HG03439 (cell line): ENCODE measurements at regions not wholly inside any gene's neighbourhood (a gene's known extent, or its start where the extent isn't known, plus 50 kb on each side); places are given as distances from the start of the nearest gene placed in this dataset.
"Not testable (repeated sequence)": the region's sequence is repeated elsewhere in the genome, so short reads cannot be mapped to it uniquely, and the experiment has no call there.

ENCODE experiments used
- ATAC-seq: cut with Tn5 transposase; IDR thresholded peaks from one replicate; pipeline ENCODE4 v1.9.1; 2021; ENCODE audit warnings: mild to moderate bottlenecking, moderate library complexity; ENCODE audit not compliant: unreplicated experiment

- no peak for ATAC-seq
Observed at GRCh38 chr10:123269675-123270074, 115.5 kb downstream of the BUB3 start.

GRCh38 chr10:123270221-123270620 lies 116.0 kb downstream of the BUB3 start:
- ATAC-seq, result no peak

DNA sequence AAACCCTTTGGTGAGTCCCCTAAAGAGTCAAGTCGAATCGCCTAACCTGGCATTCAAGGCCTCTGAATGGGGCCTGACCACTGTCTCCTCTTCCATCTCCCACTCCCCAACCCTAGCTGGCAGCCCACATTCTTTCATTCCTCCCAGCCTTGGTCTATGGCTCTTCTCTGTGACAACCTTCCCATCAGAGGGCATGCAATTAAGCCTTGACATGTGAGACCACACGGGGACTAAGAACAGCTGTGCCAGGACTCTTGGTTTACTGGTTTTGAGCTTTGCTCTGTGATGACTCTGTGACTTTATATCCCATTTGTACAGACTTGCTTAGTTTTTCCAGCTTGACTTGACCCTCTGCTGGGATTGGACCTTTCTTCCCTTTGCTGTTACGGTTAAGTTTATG lies 116.6 kb downstream of the BUB3 start:
- ATAC-seq, result no peak

- no peak for ATAC-seq
Observed at GRCh38 chr10:123272171-123272570, 118.0 kb downstream of the BUB3 start.

DNA sequence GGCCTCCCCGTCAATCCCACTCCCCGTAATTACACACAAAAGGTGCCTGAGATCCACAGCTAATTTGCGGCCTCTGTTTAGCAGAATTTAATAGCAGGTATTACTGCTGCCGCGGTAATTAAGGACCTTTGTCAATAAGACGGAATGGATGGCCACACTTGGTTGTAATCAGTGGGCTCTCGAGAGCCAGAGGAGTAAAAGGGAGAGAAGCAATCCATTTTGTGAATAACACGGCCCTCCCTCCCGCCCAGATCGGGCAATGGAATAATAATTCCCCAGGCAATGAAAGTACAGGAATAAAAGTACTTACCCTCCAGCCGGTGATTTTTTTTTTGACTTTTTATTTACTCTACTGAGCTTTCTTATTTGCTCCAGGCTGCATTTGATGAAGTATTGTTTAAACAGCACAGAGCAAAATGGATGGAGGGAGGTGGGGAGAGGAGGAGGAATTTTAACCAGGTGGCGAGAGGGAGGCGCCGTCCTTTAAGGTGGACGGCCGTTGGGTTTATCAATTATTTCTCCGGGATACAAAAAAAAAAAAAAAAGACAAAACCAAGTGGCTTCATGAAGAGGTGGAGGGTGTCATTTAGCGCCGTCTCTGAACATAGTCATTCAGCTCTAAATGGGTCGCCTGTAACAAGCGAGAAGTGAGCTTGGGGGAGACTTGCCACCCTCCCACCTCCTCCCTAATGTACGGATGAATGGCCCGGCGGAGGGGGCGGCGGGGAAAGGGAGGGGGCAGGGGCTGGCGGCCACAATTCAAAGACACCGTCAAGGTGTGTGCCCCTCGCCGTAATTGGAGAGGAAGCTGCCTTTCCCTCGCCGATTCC lies 120.3 kb downstream of the BUB3 start:
- no peak for ATAC-seq

DNA sequence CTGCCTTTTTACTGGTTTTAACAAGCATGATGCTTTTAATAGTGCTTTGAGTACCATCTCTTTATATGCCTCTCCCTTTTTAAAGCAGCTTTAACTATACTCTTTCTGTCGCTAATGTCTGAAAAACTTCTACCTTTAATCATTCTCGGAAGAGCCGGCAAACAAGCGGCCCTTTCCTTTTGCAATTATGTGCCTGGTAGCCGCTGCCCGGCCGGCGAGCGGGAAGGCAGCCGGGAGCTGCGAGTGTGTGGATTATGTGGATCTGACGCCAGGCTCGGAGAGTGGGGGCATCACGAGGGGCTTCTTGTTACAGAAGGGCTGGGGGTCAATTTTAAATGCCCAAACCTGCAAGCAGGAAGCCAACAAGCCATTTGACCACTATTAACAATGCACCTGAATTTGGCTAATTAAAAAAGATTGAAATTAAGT lies 120.9 kb downstream of the BUB3 start:
- no peak for ATAC-seq

- ATAC-seq, result no peak
Observed at GRCh38 chr10:123278445-123278844, 124.2 kb downstream of the BUB3 start.

DNA sequence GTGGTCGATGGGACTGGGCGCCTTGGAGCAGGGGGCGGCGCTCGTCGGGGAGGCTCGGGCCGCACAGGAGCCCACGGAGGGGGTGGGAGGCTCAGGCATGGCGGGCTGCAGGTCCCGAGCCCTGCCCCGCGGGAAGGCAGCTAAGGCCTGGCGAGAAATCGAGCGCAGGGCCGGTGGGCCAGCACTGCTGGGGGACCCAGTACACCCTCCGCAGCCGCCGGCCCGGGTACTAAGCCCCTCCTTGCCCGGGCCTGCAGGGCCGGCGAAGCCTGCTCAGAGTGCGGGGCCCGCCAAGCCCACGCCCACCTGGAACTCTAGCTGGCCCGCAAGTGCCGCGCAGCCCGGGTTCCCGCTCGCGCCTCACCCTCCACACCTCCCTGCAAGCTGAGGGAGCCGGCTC lies 129.2 kb downstream of the BUB3 start:
- not testable (repeated sequence) for ATAC-seq

- no peak for ATAC-seq
Observed at GRCh38 chr10:123284022-123284421, 129.8 kb downstream of the BUB3 start.

DNA sequence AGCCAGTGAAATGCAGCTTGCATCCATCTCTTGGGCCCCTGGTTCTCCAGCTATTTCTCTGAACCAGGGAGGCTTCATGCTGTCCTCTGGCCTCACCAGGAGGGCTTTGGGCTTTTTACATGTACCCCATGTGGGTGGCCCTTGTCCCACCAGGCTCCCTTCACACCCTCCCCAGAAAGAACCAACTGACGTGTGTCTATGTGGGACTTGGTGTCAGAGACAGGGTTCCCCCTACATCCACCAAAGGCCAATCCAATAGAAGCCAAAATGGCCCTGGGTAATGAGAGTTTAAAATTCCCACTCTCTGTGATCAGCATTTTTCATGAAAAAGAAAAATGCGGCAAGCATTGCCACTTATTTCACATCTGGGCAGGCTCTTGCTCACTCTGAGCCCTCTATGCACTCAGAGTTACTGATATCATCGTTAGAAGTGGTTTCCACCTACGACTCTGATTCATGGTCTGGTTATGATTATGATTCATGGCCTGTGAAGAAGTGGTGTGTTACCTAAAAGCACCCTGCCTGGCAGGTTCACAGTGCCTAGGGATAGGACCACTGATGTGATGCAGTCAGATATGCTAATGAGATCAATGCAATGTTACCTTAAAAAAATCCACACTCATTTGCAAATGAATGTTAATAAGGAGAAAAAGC lies 133.5 kb downstream of the BUB3 start:
- no peak for ATAC-seq

GRCh38 chr10:123289432-123289831 lies 135.2 kb downstream of the BUB3 start:
- ATAC-seq, result no peak

DNA sequence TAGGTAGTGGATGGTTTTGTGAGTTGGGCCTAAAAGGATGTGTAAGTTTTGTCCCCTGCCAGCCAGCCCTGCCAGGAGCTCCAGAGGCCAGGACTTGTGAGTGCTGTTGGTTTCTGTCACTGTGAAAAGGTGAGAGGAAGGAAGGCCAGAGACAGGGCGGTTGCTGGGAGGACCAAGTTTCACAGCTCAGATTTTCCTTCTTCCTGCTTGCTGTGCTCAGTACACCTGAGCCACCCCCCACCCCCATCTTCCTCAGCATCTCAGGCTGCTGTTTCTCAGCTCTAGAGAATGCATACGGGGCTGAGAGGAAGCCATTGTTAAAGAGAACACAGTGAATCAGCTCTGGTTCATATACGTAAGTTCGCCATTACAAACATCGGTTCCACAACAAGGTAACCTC lies 139.9 kb downstream of the BUB3 start:
- no peak for ATAC-seq

DNA sequence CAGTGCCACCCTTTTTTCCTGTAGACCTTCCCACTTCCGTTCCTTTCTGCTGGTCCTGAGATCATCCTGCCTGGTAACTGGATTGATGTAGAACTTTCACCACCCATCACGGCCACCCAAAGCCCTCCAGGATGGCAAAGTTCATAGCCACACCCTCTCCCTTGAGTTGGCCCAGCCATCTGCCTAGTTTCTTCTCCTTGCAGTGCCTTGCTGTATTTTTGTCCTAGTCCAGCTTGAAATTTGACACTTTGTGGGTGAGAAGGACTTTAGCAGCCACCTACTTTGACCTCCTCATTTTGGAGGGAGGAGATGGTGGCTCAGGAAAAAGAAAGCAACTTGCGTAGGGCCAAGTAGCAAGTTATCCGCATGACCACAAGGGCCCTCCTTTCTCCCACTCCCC lies 140.7 kb downstream of the BUB3 start:
- ATAC-seq, result no peak

DNA sequence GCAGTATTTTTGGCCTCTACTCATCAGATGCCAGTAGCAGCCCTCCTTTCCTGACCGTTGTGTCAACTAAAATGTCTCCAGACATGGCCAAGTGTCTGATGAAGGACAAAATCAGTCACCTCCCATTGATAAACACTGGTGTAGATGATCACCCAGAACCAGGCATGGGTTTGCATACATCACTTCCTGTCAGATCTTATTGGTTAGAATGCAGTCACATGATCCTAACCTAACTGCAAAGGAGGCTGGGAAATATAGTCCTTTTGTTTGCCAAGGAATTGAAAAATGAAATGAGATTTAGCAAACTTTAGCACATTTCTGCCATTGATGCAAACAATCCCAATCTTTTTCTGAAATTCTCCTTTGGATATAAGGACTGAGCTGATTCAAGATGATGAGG lies 141.4 kb downstream of the BUB3 start:
- ATAC-seq, result no peak

GRCh38 chr10:123297175-123297574 lies 143.0 kb downstream of the BUB3 start:
- ATAC-seq, result no peak

GRCh38 chr10:123298583-123298982 lies 144.4 kb downstream of the BUB3 start:
- no peak for ATAC-seq

- no peak for ATAC-seq
Observed at GRCh38 chr10:123299598-123299997, 145.4 kb downstream of the BUB3 start.

DNA sequence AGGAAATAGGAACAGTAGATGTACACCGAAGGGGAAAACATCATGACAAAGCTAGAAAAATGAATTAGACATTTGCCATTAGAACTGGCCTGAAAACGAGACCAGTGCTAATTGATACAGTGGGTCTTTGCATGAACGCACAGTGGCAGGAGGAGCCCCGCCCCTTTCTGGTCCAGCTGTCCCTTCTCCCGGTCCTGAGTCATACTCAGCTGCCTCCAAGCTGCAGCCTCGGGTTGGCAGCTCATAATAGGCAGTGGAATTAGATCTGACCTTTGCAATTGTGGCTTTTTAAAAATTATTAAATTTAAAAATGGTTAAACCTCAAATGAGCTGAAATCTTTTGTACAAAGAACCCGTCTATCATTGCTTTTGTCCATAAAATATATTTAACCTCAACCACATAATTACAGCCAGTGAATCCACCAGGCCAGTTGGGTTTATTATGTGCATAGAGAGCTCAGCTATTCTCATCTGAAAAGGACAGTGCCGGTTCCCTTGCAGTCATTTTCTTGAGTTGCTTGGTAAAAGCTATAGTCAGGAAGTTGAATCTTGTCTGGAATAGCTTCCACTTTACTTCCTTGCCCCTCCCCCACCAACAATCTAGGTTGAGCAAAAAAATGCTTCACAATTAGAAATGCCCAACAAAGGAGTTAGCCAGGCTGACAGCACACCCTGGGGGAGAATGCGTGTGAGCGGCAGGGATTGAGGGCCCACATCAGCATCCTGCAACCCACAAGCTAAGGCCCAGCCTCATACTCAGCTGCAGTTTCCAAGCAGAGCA lies 147.1 kb downstream of the BUB3 start:
- no peak for ATAC-seq

DNA sequence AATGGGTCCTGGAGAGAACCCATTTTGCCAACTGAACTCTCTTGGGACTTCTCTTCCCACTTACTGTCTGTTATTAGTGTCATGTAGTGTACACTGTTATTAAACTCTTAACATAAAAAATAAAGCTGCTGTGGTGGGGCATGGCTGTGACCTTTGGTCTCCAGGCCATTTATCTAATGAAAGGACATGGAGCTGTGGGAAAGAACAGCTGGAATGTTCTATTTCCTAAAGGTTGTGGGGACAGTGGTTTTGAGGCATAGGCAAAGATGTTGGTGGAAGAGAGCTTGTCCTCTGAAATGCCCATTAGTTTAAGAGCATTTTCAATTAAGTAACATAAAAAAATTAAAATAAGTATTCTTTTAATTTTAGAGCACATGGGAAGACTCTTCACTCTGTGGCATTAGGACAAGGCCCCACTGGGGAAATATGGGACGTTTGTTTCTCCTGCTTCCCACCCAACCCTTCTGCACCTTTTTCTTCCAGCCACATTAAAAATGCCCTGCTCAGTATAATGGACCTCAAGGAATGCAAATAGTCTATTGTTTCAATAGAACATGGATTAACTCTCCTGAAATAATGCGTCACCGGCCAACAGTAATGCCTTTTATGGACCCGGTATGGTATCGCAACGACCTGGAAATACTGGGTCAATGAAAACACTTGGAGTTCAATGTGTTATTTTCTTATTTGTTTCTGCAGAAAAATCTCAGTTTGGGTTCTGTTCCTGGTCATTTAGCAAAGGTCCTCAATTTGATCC lies 149.6 kb downstream of the BUB3 start:
- no peak for ATAC-seq

DNA sequence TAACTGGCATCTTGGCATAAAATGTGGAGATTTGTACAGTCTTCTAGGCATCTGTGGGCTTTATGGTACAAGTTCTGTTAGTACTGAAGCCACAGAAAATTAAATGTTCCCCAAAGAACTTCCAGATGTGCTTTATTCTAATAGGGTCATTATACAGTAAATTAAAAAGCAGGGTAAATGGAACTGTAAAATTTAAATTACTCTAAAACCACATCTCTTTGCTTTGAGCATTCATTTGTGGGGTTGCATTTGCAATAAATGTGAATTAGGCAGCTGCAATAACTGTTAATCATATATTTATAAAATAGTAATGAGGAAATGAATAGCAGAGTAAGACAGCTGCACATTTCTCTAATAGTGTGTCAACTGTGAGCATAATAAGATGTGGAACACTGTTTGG lies 151.5 kb downstream of the BUB3 start:
- no peak for ATAC-seq

- no peak for ATAC-seq
Observed at GRCh38 chr10:123306290-123306689, 152.1 kb downstream of the BUB3 start.
